ENCODE measurements at regions not wholly inside any gene's neighbourhood (a gene's known extent, or its start where the extent isn't known, plus 50 kb on each side); places are given as distances from the start of the nearest gene placed in this dataset.

DNA sequence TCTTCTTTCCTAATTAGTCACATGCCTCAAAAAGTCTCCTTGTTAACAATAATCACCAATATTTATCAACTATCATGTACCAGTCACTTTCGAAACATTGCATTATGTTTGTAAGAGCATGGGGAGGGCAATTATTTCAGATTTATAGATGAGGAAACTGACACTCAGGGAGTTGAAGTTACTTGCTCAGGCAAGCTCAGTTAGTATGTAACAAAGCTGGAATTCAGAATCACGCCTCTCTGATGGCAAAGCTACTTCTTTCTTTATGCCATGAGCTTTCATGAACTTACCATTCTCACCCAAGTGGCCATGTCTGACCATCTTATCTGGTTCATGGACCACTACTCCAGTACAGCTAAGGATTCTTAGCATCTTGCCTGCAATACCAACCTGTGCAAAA lies 183.4 kb upstream of the TANK start:
- H3K4me3 Mint-ChIP-seq, result no peak overlapping the region
- no peaks in the 10 kb centered on the region for H3K9me3 Mint-ChIP-seq
- Histone ChIP-seq H3K27ac (ENCODE audit: low read length) (no peak overlapping the region), H3K27me3 (ENCODE audit: control insufficient read depth, insufficient read depth, low read length) (no peaks in the 10 kb centered on the region), H3K4me1 (ENCODE audit: control insufficient read depth, insufficient read depth, low read length) (no peaks in the 10 kb centered on the region), H3K9me3 (ENCODE audit: control insufficient read depth, insufficient read depth, low read length) (no peaks in the 10 kb centered on the region), H3K4me3 (ENCODE audit: low read length) (no peak overlapping the region), H3K36me3 (ENCODE audit: control insufficient read depth, insufficient read depth, low read length) (no peaks in the 10 kb centered on the region)
- 100% methylated on average over 1 of the region's 2 CpGs for WGBS (ENCODE audit: insufficient coverage)
- H3K27ac Mint-ChIP-seq, result no peak overlapping the region
- intact Hi-C loops (cut with micrococcal nuclease), result no loop called here
- no peak for DNase-seq
- no peaks in the 10 kb centered on the region for H3K36me3 Mint-ChIP-seq
- ATAC-seq, result no peak
- peaks cover 9 to 11% of the 10 kb centered on the region in 2 donors for H3K27me3 Mint-ChIP-seq (ENCODE audit: low read depth in 2 of 2)
- no peaks in the 10 kb centered on the region for H3K4me1 Mint-ChIP-seq
- TF ChIP-seq, protein P1, sequence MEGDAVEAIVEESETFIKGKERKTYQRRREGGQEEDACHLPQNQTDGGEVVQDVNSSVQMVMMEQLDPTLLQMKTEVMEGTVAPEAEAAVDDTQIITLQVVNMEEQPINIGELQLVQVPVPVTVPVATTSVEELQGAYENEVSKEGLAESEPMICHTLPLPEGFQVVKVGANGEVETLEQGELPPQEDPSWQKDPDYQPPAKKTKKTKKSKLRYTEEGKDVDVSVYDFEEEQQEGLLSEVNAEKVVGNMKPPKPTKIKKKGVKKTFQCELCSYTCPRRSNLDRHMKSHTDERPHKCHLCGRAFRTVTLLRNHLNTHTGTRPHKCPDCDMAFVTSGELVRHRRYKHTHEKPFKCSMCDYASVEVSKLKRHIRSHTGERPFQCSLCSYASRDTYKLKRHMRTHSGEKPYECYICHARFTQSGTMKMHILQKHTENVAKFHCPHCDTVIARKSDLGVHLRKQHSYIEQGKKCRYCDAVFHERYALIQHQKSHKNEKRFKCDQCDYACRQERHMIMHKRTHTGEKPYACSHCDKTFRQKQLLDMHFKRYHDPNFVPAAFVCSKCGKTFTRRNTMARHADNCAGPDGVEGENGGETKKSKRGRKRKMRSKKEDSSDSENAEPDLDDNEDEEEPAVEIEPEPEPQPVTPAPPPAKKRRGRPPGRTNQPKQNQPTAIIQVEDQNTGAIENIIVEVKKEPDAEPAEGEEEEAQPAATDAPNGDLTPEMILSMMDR (IDR thresholded peaks at IDR 0.05), result no peak

- no peaks in the 10 kb centered on the region for H3K27me3 ChIP-seq (ENCODE audit: control insufficient read depth, insufficient read depth, low read length)
- Mint-ChIP-seq H3K27me3 (ENCODE audit: low read depth in 2 of 2) (peaks cover 9 to 11% of the 10 kb centered on the region in 2 donors), H3K36me3 (no peaks in the 10 kb centered on the region), H3K27ac (no peak overlapping the region), H3K4me3 (no peak overlapping the region), H3K9me3 (no peaks in the 10 kb centered on the region), H3K4me1 (no peaks in the 10 kb centered on the region)
- no peak for DNase-seq
- no peaks in the 10 kb centered on the region for H3K9me3 ChIP-seq (ENCODE audit: control insufficient read depth, insufficient read depth, low read length)
- TF ChIP-seq, protein P1 (IDR thresholded peaks at IDR 0.05), result no peak
- 78% methylated on average over 1 of the region's 2 CpGs for WGBS (ENCODE audit: insufficient coverage)
- ATAC-seq, result no peak
- intact Hi-C loops (cut with micrococcal nuclease), result no loop called here
- H3K27ac ChIP-seq (ENCODE audit: low read length), result no peak overlapping the region
- no peaks in the 10 kb centered on the region for H3K4me1 ChIP-seq (ENCODE audit: control insufficient read depth, insufficient read depth, low read length)
- no peak overlapping the region for H3K4me3 ChIP-seq (ENCODE audit: low read length)
- no peaks in the 10 kb centered on the region for H3K36me3 ChIP-seq (ENCODE audit: control insufficient read depth, insufficient read depth, low read length)
Measured at GRCh38 chr2:160977376-160977775, 182.9 kb upstream of the TANK start.

GRCh38 chr2:160977854-160978253 lies 182.4 kb upstream of the TANK start:
- no peak overlapping the region for H3K4me3 ChIP-seq (ENCODE audit: low read length)
- DNase-seq, result no peak
- no peak overlapping the region for H3K27ac ChIP-seq (ENCODE audit: low read length)
- Mint-ChIP-seq H3K9me3 (no peaks in the 10 kb centered on the region), H3K4me3 (no peak overlapping the region), H3K4me1 (no peaks in the 10 kb centered on the region), H3K36me3 (no peaks in the 10 kb centered on the region), H3K27me3 (ENCODE audit: low read depth in 2 of 2) (peaks cover 9 to 11% of the 10 kb centered on the region in 2 donors), H3K27ac (no peak overlapping the region)
- no peaks in the 10 kb centered on the region for H3K9me3 ChIP-seq (ENCODE audit: control insufficient read depth, insufficient read depth, low read length)
- H3K27me3 ChIP-seq (ENCODE audit: control insufficient read depth, insufficient read depth, low read length), result no peaks in the 10 kb centered on the region
- TF ChIP-seq, protein P1 (IDR thresholded peaks at IDR 0.05), result no peak
- ATAC-seq, result no peak
- H3K36me3 ChIP-seq (ENCODE audit: control insufficient read depth, insufficient read depth, low read length), result no peaks in the 10 kb centered on the region
- intact Hi-C loops (cut with micrococcal nuclease), result no loop called here
- H3K4me1 ChIP-seq (ENCODE audit: control insufficient read depth, insufficient read depth, low read length), result no peaks in the 10 kb centered on the region
- WGBS (ENCODE audit: insufficient coverage), result 100% methylated on average over 2 of the region's 2 CpGs

- Mint-ChIP-seq H3K4me1 (no peaks in the 10 kb centered on the region), H3K36me3 (no peaks in the 10 kb centered on the region), H3K9me3 (no peaks in the 10 kb centered on the region), H3K27ac (no peak overlapping the region), H3K27me3 (ENCODE audit: low read depth in 2 of 2) (peaks cover 0 to 13% of the 10 kb centered on the region in 2 donors), H3K4me3 (no peak overlapping the region)
- Histone ChIP-seq H3K4me3 (ENCODE audit: low read length) (no peak overlapping the region), H3K27me3 (ENCODE audit: control insufficient read depth, insufficient read depth, low read length) (no peaks in the 10 kb centered on the region), H3K36me3 (ENCODE audit: control insufficient read depth, insufficient read depth, low read length) (no peaks in the 10 kb centered on the region), H3K27ac (ENCODE audit: low read length) (no peak overlapping the region), H3K9me3 (ENCODE audit: control insufficient read depth, insufficient read depth, low read length) (no peaks in the 10 kb centered on the region), H3K4me1 (ENCODE audit: control insufficient read depth, insufficient read depth, low read length) (no peaks in the 10 kb centered on the region)
- TF ChIP-seq, protein P1 (IDR thresholded peaks at IDR 0.05), result no peak
- ATAC-seq (no peak), DNase-seq (no peak)
- 95% methylated on average over 3 of the region's 3 CpGs for WGBS (ENCODE audit: insufficient coverage)
- intact Hi-C loops (cut with micrococcal nuclease), result no loop called here
Measured at GRCh38 chr2:160984426-160985077, 175.7 kb upstream of the TANK start.

Measured in natural killer cell (primary cell).